Posterior vena cava (tissue), 2 donors: ENCODE measurements at regions not wholly inside any gene's neighbourhood (a gene's known extent, or its start where the extent isn't known, plus 50 kb on each side); places are given as distances from the start of the nearest gene placed in this dataset.

ENCODE experiments used
- DNase-seq: peaks from one replicate; pipeline ENCODE4 v3.0.0-alpha.2; 2020; ENCODE audit warnings: low spot score
- intact Hi-C, 2 donors: fragments of 100-400 bp; cut with DNase I; formaldehyde crosslinking; loops; one replicate each; pipeline versions ENCODE4 v1.14.1 to v1.14.2; 2022 to 2023
- donor health status: DM: yes; HTN: yes; CAD: no.
- donor health status: DM: yes; HTN: yes; CAD: no.

DNA sequence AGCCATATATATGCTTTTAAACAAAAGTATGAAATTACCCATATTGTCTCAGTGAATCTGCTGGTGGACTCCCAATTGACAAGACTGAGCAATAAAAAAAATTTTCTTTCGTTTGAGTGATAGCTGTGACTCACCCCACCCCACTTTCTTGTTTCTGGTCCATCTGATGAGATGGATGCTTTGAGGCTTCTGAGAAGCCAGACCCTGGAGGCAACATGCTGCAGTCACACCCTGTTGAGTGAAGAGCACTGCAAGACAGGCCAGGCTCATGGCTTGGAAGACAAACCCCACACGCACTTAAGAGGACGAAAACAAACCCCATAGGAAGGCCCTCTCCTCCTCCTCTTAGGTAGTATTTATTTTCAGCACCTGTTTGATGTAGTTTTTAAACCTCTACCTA lies 276.0 kb upstream of the TTC14 start:
- DNase-seq: no peak
- intact Hi-C loops: no loop called here

DNA sequence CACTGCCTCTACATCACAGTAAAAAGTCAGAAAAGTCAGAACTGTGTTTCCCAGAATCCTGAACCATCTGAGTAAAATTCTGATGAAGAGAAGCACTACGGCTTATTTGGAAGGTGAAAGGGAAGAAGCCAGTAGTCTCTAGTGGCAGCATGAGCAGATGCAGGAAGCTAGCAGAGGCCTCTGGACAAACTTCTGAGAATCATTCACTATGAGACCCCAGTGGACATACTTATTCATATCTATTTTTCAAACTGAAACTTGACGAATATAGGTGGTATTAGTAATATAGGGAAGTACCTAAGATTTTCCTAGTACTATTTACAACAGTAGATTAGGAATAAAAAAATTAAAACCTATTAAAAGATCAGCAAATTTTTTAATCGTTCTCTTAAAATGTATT lies 272.8 kb upstream of the TTC14 start:
- DNase-seq: no peak
- intact Hi-C loops: no loop called here

DNA sequence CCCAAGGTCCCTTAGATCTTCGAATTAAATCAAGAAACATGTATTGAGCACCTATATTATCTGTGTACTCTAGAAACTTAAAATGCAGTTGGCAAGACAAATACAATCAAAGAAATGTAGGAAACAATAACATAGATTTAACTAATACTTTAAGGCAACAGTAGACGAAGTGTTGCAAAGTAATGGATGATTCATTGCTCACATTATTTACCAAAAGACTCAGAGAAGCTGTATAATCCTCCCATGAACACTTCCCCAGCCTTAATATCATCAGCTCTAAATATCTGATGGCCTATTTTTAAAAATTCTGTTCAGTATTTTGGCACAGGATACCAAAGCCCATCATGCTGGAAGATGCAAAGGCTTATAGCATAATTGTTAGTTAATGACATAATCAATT lies 272.1 kb upstream of the TTC14 start:
- no peak for DNase-seq
- intact Hi-C loops: no loop called here

DNA sequence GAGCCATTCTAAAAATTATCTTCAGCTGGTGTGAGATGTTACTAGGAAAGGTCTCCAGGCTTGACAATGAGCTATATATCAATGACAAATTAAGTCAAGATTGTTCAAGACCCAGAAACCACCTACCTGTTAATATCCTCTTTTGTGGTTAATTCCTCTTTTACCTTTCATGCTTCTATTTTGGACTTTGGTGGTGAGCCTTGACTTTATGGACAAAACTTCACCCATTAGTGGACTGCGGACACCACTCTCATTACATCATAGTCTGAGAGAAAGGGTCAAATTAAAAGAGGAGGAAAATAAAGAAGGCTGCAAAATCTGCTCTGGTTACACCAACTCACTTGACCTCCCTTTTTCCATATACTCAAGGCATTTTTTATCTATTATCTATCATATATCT lies 271.5 kb upstream of the TTC14 start:
- intact Hi-C loops: no loop called here
- no peak for DNase-seq

DNA sequence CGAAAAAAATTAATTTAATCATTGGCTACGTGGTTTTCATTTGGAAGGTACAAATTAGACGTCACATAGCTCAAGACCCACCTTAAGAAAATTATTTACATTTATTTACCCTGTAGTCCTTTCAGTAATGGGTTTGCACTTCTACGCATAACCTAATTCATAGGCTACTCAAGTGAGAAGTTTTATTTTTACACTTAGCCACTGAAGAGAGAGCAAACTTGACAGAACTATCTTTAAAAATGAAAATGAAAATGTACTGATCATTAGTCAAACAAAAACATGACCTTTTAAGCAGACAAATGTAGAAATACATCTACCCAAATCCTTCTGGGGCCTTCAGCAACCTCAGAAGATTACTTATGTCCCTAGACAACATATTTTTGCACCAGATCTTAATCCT lies 269.4 kb upstream of the TTC14 start:
- DNase-seq: no peak
- intact Hi-C loops: no loop called here

DNA sequence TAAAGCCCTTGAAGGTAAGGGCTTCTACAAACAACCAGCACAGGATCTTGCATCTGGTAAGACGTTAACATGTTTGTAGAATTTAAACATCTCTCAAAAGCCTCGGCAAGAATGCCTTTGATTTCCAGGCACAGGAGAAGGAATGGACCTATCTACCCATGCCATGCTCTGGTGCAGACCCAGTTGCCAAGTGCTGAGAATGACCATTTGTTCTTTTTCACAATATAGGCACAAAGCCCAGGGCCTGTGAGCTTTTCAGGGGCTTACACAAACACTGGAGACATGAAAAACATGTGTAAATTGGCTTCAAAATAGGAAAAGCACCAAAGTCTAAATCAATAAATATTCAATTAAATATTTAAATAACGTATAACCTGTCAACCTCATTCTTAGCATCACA lies 266.9 kb upstream of the TTC14 start:
- intact Hi-C loops: no loop called here
- DNase-seq: no peak

DNA sequence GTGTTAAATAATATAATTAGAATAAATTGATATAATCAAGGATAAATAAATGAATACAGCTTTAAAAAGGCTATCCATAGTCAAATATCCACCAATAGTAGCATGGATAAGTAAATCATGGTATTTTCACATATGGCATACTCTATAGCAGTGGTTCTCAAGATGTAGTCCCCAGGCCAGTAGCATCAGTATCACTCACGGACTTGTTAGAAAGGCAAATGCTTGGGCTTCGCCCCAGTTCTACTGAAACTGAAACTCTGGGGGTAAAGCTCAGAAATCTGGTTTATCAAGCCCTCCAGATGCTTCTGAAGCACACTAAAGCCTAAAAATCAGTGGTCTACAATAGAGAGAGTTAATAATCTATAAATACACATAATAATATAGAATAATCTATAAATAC lies 261.6 kb upstream of the TTC14 start:
- intact Hi-C loops: no loop called here
- DNase-seq: no peak

DNA sequence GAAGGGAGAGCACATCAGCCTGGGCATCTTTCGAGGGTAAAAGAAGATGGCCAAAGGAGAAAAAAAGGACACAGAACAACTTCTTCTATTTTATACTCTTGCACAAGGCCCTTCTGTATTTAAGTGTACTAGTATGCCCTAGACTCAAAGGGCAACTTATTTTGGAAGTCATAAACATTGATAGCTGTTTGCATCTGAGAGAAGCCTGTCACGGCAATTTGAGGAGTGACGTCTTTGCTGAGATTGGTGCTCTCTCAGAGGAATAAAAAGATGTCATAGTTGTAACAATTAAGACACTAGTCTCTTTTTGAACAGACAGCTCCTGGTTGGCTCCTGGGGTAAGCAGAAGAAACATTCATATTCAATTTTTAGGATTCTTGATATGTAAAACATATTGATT lies 260.4 kb upstream of the TTC14 start:
- no peak for DNase-seq
- intact Hi-C loops: no loop called here

DNA sequence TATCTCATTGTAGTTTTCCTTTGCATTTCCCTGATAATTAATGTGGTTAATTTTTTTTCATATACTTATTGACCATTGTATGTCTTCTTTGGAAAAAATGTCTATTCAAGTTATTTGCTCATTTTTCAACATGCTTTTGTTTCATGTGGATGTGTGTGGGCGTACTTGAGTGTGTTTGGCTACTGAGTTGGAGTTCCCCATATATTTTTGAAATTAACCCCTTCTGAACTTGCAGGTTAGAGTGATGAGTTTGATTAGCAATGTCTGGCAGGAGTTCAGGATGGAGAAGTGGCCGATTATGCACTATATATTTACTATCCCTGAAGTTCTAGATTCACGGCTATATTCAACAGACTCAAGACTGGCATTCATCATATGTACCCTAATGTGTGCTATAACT lies 250.4 kb upstream of the TTC14 start:
- intact Hi-C loops: no loop called here
- DNase-seq: no peak

DNA sequence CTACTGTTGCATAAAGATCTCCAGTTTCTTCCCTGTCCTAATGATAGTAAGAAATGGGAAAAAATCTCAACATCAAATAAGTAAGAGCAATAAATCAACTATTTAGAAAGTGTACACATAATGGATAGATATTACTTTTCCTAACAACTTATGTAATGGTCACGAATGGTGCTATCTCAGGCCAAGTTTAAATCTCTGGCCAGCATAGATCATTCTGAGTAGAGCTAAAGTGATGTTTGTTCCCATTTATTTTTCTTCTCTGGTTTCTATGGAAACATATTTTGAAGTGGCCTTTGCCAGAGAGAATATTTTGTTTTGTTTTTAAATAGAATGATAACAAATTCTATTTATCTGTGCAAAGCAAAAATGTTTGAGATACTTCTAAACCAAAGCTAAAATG lies 249.7 kb upstream of the TTC14 start:
- intact Hi-C loops: no loop called here
- no peak for DNase-seq

DNA sequence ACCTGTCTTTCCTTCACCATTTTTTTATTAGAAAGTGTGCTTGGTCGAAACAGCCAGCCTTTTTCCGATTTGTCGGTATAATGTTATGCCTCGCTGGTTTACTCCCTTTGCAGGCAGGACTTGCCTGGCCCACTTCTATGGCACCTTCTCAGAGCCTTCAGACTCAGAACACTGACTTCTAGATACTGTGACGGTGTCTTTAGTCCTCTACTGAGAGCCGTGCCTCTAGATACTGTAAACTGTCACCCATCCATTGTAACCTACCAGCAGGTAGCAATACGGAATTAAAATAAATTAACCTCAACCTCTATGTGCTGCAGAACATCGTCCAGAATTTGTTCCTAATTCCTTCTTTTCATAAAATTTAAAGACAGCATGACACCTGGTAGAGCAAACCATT lies 247.7 kb upstream of the TTC14 start:
- DNase-seq: no peak
- intact Hi-C loops: no loop called here

DNA sequence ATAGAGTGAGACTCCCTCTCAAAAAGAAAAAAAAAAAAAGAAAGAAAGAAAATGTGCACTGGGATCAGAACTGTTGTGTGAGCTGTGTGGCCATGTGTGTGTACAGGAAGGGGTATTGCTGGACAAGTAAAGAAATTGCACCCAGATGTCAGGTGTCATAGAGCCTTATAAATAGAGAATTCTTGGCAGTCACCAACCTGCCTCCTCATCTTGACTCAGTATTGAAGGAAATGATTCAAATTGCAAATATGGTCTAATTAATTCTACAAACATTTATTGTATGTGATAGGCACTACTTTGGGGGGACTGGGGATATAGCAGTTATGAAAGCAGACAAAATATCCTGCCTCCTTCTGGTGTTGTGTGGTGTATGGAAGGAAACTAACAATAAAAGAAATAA lies 243.8 kb upstream of the TTC14 start:
- intact Hi-C loops: no loop called here
- no peak for DNase-seq

DNA sequence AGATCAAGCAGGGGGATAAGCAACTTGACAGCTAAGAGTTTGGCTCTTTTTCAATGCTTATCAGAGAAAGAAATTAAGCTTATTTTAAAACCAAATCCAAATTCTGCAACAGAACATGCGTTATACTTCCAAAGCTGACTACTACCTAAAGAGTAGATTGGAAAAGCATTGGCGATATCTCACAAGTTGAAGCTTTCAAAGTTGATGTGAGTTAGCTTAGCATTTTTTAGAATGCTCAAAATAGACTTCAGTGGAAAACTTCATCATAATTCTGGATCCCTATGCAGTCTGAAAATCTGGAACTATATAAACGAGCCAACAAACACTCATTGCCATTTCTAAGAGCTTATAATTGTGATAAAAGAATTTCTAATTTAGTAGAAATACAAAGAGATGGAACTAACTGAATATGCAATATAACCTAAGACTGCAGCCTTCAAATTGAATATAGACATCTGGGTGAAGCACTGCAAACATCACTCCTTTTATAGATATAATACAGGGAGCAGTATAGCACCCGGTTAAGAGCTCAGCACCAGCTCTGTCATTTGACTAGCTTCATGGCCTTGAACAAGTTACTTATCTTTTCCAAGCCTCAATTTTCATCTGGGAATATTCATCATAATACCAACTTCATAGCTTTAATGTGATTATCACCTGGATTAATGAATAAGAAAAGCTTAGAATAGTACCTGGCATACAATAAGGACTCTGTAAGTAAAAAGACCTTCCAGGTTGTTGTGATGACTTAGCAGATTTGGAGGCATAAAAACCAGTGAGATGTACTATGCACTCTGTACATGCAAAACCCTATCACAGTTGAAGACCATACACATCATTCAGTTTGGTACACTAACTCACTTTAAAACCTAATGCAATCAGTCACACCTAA lies 242.7 kb upstream of the TTC14 start:
- intact Hi-C loops: no loop called here

DNA sequence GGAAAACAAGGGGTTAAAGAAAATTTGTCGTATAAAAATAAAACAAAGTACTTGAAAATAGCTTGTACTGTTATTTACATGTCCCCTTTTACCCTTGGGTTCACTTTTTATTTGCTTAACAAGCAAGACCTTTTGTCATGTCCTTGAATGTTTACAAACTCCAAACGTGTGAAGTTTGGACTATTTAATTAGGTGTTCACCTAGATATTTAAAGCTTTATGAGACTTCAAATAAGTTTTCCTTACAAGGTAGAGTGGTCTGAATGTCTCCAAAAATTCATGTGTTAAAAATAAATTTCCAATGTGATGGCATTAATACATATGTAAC lies 242.0 kb upstream of the TTC14 start:
- DNase-seq: no peak
- intact Hi-C loops: no loop called here

More for the DNA sequence above, 242.7 kb upstream of the TTC14 start:
- no peak for DNase-seq

DNA sequence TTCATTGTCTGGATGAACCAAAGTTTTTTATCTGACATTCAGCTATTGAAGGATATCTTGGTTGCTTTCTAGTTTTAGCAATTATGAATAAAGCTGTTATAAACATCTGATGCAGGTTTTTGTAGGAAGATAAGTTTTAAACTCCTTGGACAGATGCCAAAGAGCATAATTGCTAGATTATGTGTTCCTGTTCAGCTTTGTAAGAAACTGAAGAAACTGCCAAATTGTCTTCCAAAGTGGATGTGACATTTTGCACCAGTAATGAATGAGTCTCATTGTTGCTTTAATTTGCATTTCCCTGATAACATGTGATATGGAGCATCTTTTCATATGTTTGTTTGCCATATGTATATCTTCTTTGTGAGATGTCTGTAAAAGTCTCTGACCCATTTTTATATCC lies 239.9 kb upstream of the TTC14 start:
- intact Hi-C loops: no loop called here

DNA sequence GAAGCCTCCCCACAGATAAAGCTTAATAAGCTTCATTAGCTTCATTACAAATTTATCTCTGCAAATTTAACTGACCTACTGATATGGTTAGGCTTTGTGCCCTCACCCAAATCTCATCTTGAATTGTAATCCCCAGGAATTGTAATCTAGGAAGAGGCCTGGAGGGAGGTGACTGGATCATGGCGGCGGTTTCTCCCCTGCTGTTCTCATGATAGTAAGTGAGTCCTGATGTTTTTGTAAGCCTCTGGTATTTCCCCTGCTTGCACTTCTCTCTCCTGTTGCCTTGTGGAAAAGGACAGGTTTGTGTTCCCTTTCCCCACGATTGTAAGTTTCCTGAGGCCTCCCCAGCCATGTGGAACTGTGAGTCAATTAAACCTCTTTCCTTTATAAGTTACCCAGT lies 226.1 kb upstream of the TTC14 start:
- intact Hi-C loops: no loop called here
- DNase-seq: no peak

More for the DNA sequence above, 239.9 kb upstream of the TTC14 start:
- DNase-seq: no peak

DNA sequence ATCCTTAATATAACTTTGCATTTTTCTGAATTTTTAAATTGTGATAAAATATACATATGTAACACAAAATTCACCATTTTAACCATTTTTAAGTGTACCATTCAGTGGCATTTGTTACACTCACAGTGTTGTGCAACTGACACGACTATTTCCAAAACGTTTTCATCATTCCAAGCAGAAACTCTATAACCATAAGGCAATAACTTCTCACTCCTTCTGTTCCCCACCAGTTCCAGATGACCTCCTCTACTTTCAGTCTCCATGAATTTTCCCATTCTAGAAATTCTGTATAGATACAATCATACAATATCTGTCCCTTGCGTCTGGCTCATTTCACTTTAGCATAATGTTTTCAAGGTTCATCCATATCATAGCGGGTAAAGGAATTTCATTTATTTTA lies 223.5 kb upstream of the TTC14 start:
- no peak for DNase-seq
- intact Hi-C loops: no loop called here

DNA sequence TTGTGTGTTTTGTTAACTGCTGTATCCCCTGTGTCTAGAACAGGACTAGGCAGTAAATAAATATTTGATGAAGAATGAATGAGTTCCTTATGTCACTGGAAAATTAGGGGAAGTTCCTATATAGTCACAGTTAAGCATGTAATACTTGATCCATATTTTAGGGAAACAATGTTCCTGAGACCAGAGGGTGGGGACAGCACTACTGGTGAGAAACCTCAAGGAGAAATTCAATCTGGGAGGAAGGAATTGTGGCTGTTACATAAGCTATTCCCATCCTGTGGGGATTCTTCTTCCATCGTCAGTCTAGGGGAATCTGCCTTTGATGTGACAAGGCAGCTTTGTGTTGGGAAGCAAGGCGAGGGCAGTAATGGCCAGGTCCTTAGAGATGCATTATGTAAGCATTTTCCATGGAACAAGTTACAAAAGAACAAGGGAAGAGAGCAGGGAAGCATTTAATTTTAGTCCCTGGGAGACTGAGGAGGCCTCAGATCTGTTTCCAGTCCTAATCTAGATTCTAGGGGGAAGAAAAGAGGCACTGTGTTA lies 219.3 kb upstream of the TTC14 start:
- intact Hi-C loops: no loop called here

DNA sequence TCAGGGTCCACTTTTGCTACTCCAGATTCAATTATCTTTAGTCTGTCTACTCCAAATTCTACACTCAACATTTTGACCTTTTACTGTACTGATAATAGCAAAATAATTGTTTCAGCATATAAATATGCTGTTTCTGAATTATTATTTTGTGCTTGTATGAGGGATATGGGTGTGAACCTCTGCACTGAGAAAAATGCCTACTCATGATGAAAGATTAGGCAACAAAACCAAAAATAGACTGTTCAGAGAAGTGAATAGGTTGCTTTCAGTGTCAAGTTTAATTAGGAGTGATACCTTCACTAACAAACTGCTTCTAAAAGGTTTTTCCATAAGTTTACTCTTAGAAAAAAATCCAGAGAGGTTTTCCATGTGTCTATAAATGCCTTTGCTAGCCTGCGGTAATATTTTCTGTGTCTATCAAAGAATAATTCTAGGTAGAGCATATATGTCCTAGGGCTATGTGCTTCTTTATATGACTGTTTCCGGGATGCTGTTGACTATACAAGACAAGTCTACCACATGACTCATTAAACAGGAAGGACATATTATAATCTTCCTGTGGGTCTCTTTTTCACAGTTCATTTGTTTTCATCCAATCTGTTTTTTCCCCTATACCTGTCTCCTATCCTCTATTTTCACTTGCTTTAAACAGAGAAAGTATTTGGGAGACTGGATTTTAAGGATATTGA lies 218.5 kb upstream of the TTC14 start:
- no peak for DNase-seq
- intact Hi-C loops: no loop called here

More for the DNA sequence above, 219.3 kb upstream of the TTC14 start:
- DNase-seq: no peak

DNA sequence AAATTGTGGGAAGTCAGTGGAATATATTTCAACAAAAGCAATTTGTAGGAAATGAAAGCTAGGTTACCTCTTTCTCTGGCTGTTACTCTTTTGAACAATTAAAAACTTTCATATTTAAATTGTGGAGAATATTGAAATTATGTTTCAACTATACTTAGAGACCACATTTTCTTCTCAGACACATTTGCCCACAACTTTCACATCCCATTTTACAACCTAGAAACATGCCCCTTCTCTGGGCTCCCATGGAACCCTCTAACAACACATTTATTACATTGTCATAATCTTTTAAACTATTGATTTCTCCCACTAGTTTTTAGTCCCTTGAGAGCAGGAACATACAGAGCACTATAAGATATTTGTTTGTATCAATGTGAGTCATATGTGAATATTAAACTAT lies 211.7 kb upstream of the TTC14 start:
- no peak for DNase-seq

DNA sequence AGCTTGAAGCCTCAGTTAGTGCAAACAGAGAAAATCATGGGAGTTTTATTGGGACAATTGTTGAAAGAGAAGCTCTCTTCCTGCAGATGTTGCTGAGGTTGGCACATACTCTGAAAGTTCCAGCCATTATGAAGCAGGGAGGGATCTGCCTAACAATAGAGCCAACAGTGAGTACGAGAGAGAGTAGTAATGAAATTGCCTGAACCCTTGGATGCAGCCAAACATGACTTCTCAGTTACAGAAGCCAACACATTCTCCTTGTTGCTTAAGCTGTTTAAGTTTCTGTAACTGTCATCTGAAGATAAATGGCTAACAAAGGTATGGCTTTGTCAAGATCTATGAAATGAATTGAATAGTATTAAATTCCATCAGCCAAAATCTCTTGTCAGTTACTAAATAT lies 211.0 kb upstream of the TTC14 start:
- no peak for DNase-seq
- intact Hi-C loops: no loop called here

More for the DNA sequence above, 211.7 kb upstream of the TTC14 start:
- intact Hi-C loops: no loop called here
